ENCODE measurements at regions not wholly inside any gene's neighbourhood (a gene's known extent, or its start where the extent isn't known, plus 50 kb on each side); places are given as distances from the start of the nearest gene placed in this dataset.
"Not testable (repeated sequence)": the region's sequence is repeated elsewhere in the genome, so short reads cannot be mapped to it uniquely, and the experiment has no call there.

GRCh38 chr2:13868275-13868674, 764.2 kb upstream of the LRATD1 start:
- TF ChIP-seq CTCF, POLR2A (IDR thresholded peaks at IDR 0.05): not testable (repeated sequence)

Data from testis (tissue), 2 donors.